GM12892 (cell line): ENCODE measurements at regions not wholly inside any gene's neighbourhood (a gene's known extent, or its start where the extent isn't known, plus 50 kb on each side); places are given as distances from the start of the nearest gene placed in this dataset.

Source experiments
- POLR2A ChIP-seq: IDR thresholded peaks from 2 replicates; pipeline ENCODE4 v1.6.1; 2011; ENCODE audit warnings: low read depth, low read length, control low read depth
- POLR2AphosphoS5 ChIP-seq: IDR thresholded peaks from 2 replicates; pipeline ENCODE4 v1.6.1; 2011; ENCODE audit warnings: low read depth, low read length, control low read depth
- TAF1 ChIP-seq: IDR thresholded peaks from 2 replicates; pipeline ENCODE4 v1.6.1; 2011; ENCODE audit warnings: low read depth, mild to moderate bottlenecking, control low read depth, low read length, borderline replicate concordance

- TF ChIP-seq POLR2A (no peak), POLR2AphosphoS5 (no peak), TAF1 (no peak)
These were observed 107.1 kb upstream of the CTAGE1 start for GRCh38 chr18:22524783-22525182.
